ENCODE measurements at regions not wholly inside any gene's neighbourhood (a gene's known extent, or its start where the extent isn't known, plus 50 kb on each side); places are given as distances from the start of the nearest gene placed in this dataset.

- TF ChIP-seq EZH2 (IDR thresholded peaks at IDR 0.05; ENCODE audit: borderline replicate concordance, insufficient read depth, low read depth, low read length, poor library complexity, severe bottlenecking) (no peak), CTCF (IDR thresholded peaks at IDR 0.05) (no peak)
These were observed 309.3 kb upstream of the MYT1L start for GRCh38 chr2:2640371-2640770.
